Posterior cingulate gyrus (tissue), 11 donors: ENCODE measurements at regions not wholly inside any gene's neighbourhood (a gene's known extent, or its start where the extent isn't known, plus 50 kb on each side); places are given as distances from the start of the nearest gene placed in this dataset.

Experiments
- DNase-seq, 10 donors: peaks; one replicate each; pipeline versions ENCODE4 v3.0.0 to v3.0.0-alpha.2; 2020 to 2021; ENCODE audit warnings: mixed read lengths in 3 of 10
- intact Hi-C: fragments of 100-400 bp; cut with DNase I; formaldehyde crosslinking; loops from one replicate; pipeline ENCODE4 v1.15.1; 2023

GRCh38 chr7:26508917-26509316 lies 217.3 kb downstream of the SNX10 start:
- DNase-seq = no peak
- intact Hi-C loops = no loop called here

GRCh38 chr7:26510231-26510957 lies 218.7 kb downstream of the SNX10 start:
- intact Hi-C loops = no loop called here
- no peak for DNase-seq

GRCh38 chr7:26511866-26512265 lies 220.2 kb downstream of the SNX10 start:
- intact Hi-C loops = no loop called here
- no peak for DNase-seq

GRCh38 chr7:26512737-26513136 lies 221.1 kb downstream of the SNX10 start:
- no peak for DNase-seq
- intact Hi-C loops = no loop called here

- DNase-seq = no peak
- intact Hi-C loops = no loop called here
These were observed 222.3 kb downstream of the SNX10 start for GRCh38 chr7:26513948-26514347.

GRCh38 chr7:26514633-26515032 lies 223.0 kb downstream of the SNX10 start:
- no peak for DNase-seq
- intact Hi-C loops = no loop called here

- intact Hi-C loops = no loop called here
- DNase-seq = no peak
These were observed 223.7 kb downstream of the SNX10 start for GRCh38 chr7:26515314-26515842.

- DNase-seq = no peak
- intact Hi-C loops = no loop called here
These were observed 228.8 kb downstream of the SNX10 start for GRCh38 chr7:26520483-26520882.

GRCh38 chr7:26522633-26523032 lies 231.0 kb downstream of the SNX10 start:
- intact Hi-C loops = no loop called here
- no peak for DNase-seq

- intact Hi-C loops = no loop called here
- no peak for DNase-seq
These were observed 234.0 kb downstream of the SNX10 start for GRCh38 chr7:26525398-26526264.

- no peak for DNase-seq
- intact Hi-C loops = no loop called here
These were observed 234.6 kb downstream of the SNX10 start for GRCh38 chr7:26526265-26526587.

GRCh38 chr7:26531926-26532325 lies 240.3 kb downstream of the SNX10 start:
- no peak for DNase-seq
- intact Hi-C loops = no loop called here

GRCh38 chr7:26532471-26532870 lies 240.8 kb downstream of the SNX10 start:
- no peak for DNase-seq
- intact Hi-C loops = no loop called here

GRCh38 chr7:26533217-26533616 lies 241.6 kb downstream of the SNX10 start:
- DNase-seq = no peak
- intact Hi-C loops = no loop called here

- intact Hi-C loops = no loop called here
- DNase-seq = no peak
These were observed 243.2 kb downstream of the SNX10 start for GRCh38 chr7:26534649-26535482.

GRCh38 chr7:26535483-26536007 lies 243.9 kb downstream of the SNX10 start:
- DNase-seq = no peak
- intact Hi-C loops = no loop called here

- intact Hi-C loops = no loop called here
- no peak for DNase-seq
These were observed 246.6 kb downstream of the SNX10 start for GRCh38 chr7:26538216-26538615.

GRCh38 chr7:26538689-26539088 lies 247.0 kb downstream of the SNX10 start:
- DNase-seq = no peak
- intact Hi-C loops = no loop called here

GRCh38 chr7:26543340-26543739 lies 251.7 kb downstream of the SNX10 start:
- DNase-seq = no peak
- intact Hi-C loops = no loop called here

- no peak for DNase-seq
These were observed 252.3 kb downstream of the SNX10 start for GRCh38 chr7:26543951-26544350.

More at GRCh38 chr7:26543951-26544350, 252.3 kb downstream of the SNX10 start:
- intact Hi-C loops = no loop called here
